ENCODE measurements at regions not wholly inside any gene's neighbourhood (a gene's known extent, or its start where the extent isn't known, plus 50 kb on each side); places are given as distances from the start of the nearest gene placed in this dataset.

DNA sequence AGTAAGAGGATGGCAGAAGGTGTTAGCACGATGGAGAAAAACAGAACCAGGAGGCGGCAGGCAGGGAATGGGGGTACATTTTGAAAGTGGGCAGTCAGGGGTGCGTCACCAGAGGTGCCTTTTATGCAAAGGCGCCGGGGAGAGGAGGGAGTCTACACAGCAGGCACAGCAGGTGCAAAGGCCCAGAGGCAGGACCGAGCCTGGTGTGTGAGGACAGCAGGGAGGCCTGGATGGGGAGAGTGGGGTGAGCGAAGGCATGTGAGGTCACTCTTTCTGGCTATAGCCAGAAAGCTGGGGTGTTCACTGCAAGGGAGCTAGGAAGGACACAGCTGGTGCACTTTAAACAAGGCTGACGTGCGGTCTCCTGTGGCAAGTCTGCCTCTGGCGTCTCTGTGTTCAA, 65.0 kb downstream of the NCOR2 start:
- TF ChIP-seq, protein P1, sequence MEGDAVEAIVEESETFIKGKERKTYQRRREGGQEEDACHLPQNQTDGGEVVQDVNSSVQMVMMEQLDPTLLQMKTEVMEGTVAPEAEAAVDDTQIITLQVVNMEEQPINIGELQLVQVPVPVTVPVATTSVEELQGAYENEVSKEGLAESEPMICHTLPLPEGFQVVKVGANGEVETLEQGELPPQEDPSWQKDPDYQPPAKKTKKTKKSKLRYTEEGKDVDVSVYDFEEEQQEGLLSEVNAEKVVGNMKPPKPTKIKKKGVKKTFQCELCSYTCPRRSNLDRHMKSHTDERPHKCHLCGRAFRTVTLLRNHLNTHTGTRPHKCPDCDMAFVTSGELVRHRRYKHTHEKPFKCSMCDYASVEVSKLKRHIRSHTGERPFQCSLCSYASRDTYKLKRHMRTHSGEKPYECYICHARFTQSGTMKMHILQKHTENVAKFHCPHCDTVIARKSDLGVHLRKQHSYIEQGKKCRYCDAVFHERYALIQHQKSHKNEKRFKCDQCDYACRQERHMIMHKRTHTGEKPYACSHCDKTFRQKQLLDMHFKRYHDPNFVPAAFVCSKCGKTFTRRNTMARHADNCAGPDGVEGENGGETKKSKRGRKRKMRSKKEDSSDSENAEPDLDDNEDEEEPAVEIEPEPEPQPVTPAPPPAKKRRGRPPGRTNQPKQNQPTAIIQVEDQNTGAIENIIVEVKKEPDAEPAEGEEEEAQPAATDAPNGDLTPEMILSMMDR (IDR thresholded peaks at IDR 0.05; ENCODE audit: borderline replicate concordance, extremely low read depth, low read length, poor library complexity, severe bottlenecking) = no peak
- no peak for TF ChIP-seq EZH2 (IDR thresholded peaks at IDR 0.05; ENCODE audit: borderline replicate concordance, low read depth, low read length, severe bottlenecking)
